ENCODE measurements at regions not wholly inside any gene's neighbourhood (a gene's known extent, or its start where the extent isn't known, plus 50 kb on each side); places are given as distances from the start of the nearest gene placed in this dataset.

DNA sequence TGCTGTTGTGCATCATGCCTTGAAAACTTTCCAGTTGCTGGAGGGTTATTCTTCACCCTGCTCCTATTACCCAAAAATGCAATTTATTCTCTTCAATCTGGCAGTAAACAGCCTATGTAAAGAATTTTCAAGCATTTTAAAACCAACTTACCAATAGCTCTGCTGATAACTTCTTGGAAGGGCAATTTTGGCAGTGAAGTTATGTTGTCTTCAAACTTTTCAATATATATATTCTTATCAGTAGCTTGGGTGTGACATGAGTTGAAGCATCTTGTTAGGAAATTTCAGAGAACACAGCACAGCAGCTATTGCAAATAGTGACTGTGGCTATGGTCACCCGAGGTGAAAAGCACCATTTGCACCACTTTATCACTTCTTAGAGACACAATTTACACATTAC is 395.5 kb downstream of the STK39 start:
- H3K9me3 ChIP-seq (ENCODE audit: insufficient read depth in 2 of 2, low read depth in 1 of 2, low read length in 1 of 2): peaks cover 0 to 8% of the 10 kb centered on the region in 2 experiments; a peak in 2 of 4 replicates
- no peak overlapping the region for H2BK15ac ChIP-seq (ENCODE audit: low read length)
- H4K91ac ChIP-seq (replicated peaks; ENCODE audit: insufficient read length, low read length): no peak overlapping the region
- H4K8ac ChIP-seq (ENCODE audit: extremely low read depth, insufficient read depth, low read length): no peak overlapping the region
- WGBS, 2 experiments (ENCODE audit: extremely low coverage in 1 of 2, insufficient coverage in 1 of 2, insufficient read length in 1 of 2, insufficient replicate concordance in 2 of 2, low coverage in 1 of 2, low lambda C conversion rate in 2 of 2, missing lambda C conversion rate in 1 of 2): 84% methylated on average over 1 of the region's 1 CpG; no CpG with 5 or more reads in 1 of the 2 experiments
- H2BK5ac ChIP-seq (ENCODE audit: low read depth, low read length): no peak overlapping the region
- no peak overlapping the region for H3K9ac ChIP-seq (replicated peaks in 1 of 4; ENCODE audit: extremely low read depth in 1 of 4, low read depth in 3 of 4, low read length in 3 of 4)
- H3K56ac ChIP-seq (replicated peaks; ENCODE audit: insufficient read length, low read depth, low read length): no peak overlapping the region
- no peak overlapping the region for H2BK120ac ChIP-seq (replicated peaks; ENCODE audit: low read depth, low read length)
- H2BK20ac ChIP-seq (ENCODE audit: low read length): no peak overlapping the region
- H3K14ac ChIP-seq (ENCODE audit: insufficient read length): no peak overlapping the region
- H3K23ac ChIP-seq (ENCODE audit: insufficient read length): no peak overlapping the region
- no peak overlapping the region for H3K4me2 ChIP-seq (ENCODE audit: insufficient read depth in 1 of 2, low read depth in 2 of 2, low read length in 2 of 2)
- H3K36me3 ChIP-seq (ENCODE audit: control insufficient read depth in 2 of 4, insufficient read depth in 4 of 4, low read length in 3 of 4): no peaks in the 10 kb centered on the region
- POLR2A ChIA-PET (ENCODE audit: partially characterized antibody): no interaction called here
- H2BK12ac ChIP-seq (ENCODE audit: low read depth, low read length): no peak overlapping the region
- no peaks in the 10 kb centered on the region for H3K27me3 ChIP-seq (replicated peaks in 1 of 4; ENCODE audit: control insufficient read depth in 3 of 4, extremely low read depth in 1 of 4, insufficient read depth in 3 of 4, low read length in 3 of 4)
- no peak overlapping the region for H3K4ac ChIP-seq (replicated peaks; ENCODE audit: insufficient read length, low read depth, low read length)
- no peak overlapping the region for H3K4me3 ChIP-seq (ENCODE audit: extremely low read depth in 1 of 4, insufficient read depth in 2 of 4, low read depth in 3 of 4, low read length in 4 of 4)
- no peak overlapping the region for H2AK5ac ChIP-seq (ENCODE audit: low read depth, low read length)
- CTCF ChIA-PET (ENCODE audit: partially characterized antibody): interaction anchor here (1.1 to 1.9 kb wide), 2 partner anchors 9 to 267 kb away, joined by 4 to 11 read pairs; no protein-coding TSS in a partner anchor
- no peak overlapping the region for H3K27ac ChIP-seq (ENCODE audit: low read depth, low read length)
- H3K79me2 ChIP-seq (ENCODE audit: control insufficient read depth in 1 of 2, insufficient read depth in 2 of 2, low read length in 2 of 2): no peaks in the 10 kb centered on the region
- H3K18ac ChIP-seq (ENCODE audit: extremely low read depth, low read length): no peak overlapping the region
- DNase-seq (ENCODE audit: low read depth in 1 of 2, low spot score in 2 of 2): no peak
- no peaks in the 10 kb centered on the region for H4K20me1 ChIP-seq (replicated peaks in 1 of 2; ENCODE audit: control insufficient read depth in 1 of 2, insufficient read depth in 2 of 2, low read length in 2 of 2)
- H3K79me1 ChIP-seq (ENCODE audit: low read depth, low read length): no peaks in the 10 kb centered on the region
- no peak overlapping the region for H2AFZ ChIP-seq (ENCODE audit: low read length)
- H3K4me1 ChIP-seq (replicated peaks in 1 of 4; ENCODE audit: control insufficient read depth in 3 of 4, insufficient read depth in 4 of 4, low read length in 3 of 4): no peaks in the 10 kb centered on the region; a peak in 2 of 7 replicates
- no peak for FAIRE-seq
- H3K23me2 ChIP-seq (ENCODE audit: low read depth, low read length): no peaks in the 10 kb centered on the region
- H4K5ac ChIP-seq (ENCODE audit: insufficient read length, low read depth, low read length): no peak overlapping the region
- TF ChIP-seq EGR1 (IDR thresholded peaks at IDR 0.05; ENCODE audit: borderline replicate concordance, low read depth, low read length) (no peak), SUZ12 (IDR thresholded peaks at IDR 0.05; ENCODE audit: low read length) (no peak), TCF12 (IDR thresholded peaks at IDR 0.05; ENCODE audit: low read depth, low read length) (no peak), POLR2A (IDR thresholded peaks at IDR 0.05; ENCODE audit: control extremely low read depth in 1 of 2, low read depth in 2 of 2, low read length in 2 of 2) (no peak), MAX (IDR thresholded peaks at IDR 0.05) (no peak), CTCF (IDR thresholded peaks at IDR 0.05; ENCODE audit: control extremely low read depth in 1 of 3, insufficient read depth in 1 of 3, low read depth in 1 of 3, low read length in 3 of 3) (no peak), JUND (IDR thresholded peaks at IDR 0.05; ENCODE audit: low read length) (no peak), KDM1A (IDR thresholded peaks at IDR 0.05; ENCODE audit: borderline replicate concordance, low read length) (no peak), ASH2L (IDR thresholded peaks at IDR 0.05; ENCODE audit: low read length) (no peak), HDAC2 (IDR thresholded peaks at IDR 0.05; ENCODE audit: borderline replicate concordance in 1 of 2, low read depth in 2 of 2, low read length in 2 of 2) (no peak)
- TF ChIP-seq, protein P1, sequence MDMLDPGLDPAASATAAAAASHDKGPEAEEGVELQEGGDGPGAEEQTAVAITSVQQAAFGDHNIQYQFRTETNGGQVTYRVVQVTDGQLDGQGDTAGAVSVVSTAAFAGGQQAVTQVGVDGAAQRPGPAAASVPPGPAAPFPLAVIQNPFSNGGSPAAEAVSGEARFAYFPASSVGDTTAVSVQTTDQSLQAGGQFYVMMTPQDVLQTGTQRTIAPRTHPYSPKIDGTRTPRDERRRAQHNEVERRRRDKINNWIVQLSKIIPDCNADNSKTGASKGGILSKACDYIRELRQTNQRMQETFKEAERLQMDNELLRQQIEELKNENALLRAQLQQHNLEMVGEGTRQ (IDR thresholded peaks at IDR 0.05; ENCODE audit: low read length): no peak
